ENCODE measurements at regions not wholly inside any gene's neighbourhood (a gene's known extent, or its start where the extent isn't known, plus 50 kb on each side); places are given as distances from the start of the nearest gene placed in this dataset.
"Not testable (repeated sequence)": the region's sequence is repeated elsewhere in the genome, so short reads cannot be mapped to it uniquely, and the experiment has no call there.

- DNase-seq, result no peak
Observed at GRCh38 chr4:179040259-179040658, 1598.0 kb upstream of the AGA start.

GRCh38 chr4:179048839-179049453, 1606.7 kb upstream of the AGA start:
- no peak for DNase-seq

GRCh38 chr4:179051206-179051605, 1609.0 kb upstream of the AGA start:
- no peak for DNase-seq

GRCh38 chr4:179059396-179059795, 1617.2 kb upstream of the AGA start:
- no peak for DNase-seq

- DNase-seq, result not testable (repeated sequence)
Observed at GRCh38 chr4:179066254-179066653, 1624.0 kb upstream of the AGA start.

GRCh38 chr4:179071131-179071530, 1628.9 kb upstream of the AGA start:
- no peak for DNase-seq

GRCh38 chr4:179076865-179077264, 1634.6 kb upstream of the AGA start:
- DNase-seq, result no peak

- DNase-seq, result peak; percentile 3
Observed at GRCh38 chr4:179095585-179096221, 1653.5 kb upstream of the AGA start.

- no peak for DNase-seq
Observed at GRCh38 chr4:179097741-179098140, 1655.5 kb upstream of the AGA start.

GRCh38 chr4:179110356-179110755, 1668.1 kb upstream of the AGA start:
- DNase-seq, result peak; percentile 70

GRCh38 chr4:179110816-179111215, 1668.6 kb upstream of the AGA start:
- no peak for DNase-seq

GRCh38 chr4:179112441-179113170, 1670.4 kb upstream of the AGA start:
- DNase-seq, result no peak

GRCh38 chr4:179114615-179115014, 1672.4 kb upstream of the AGA start:
- no peak for DNase-seq

- DNase-seq, result no peak
Observed at GRCh38 chr4:179116011-179116410, 1673.8 kb upstream of the AGA start.

GRCh38 chr4:179116581-179116980, 1674.3 kb upstream of the AGA start:
- no peak for DNase-seq

GRCh38 chr4:179123084-179123483, 1680.8 kb upstream of the AGA start:
- no peak for DNase-seq

- DNase-seq, result no peak
Observed at GRCh38 chr4:179124419-179124818, 1682.2 kb upstream of the AGA start.

GRCh38 chr4:179124957-179125356, 1682.7 kb upstream of the AGA start:
- no peak for DNase-seq

- DNase-seq, result no peak
Observed at GRCh38 chr4:179125870-179126269, 1683.6 kb upstream of the AGA start.

GRCh38 chr4:179128299-179128698, 1686.1 kb upstream of the AGA start:
- no peak for DNase-seq

- no peak for DNase-seq
Observed at GRCh38 chr4:179130122-179130714, 1688.0 kb upstream of the AGA start.

- no peak for DNase-seq
Observed at GRCh38 chr4:179145746-179146525, 1703.7 kb upstream of the AGA start.

- DNase-seq, result no peak
Observed at GRCh38 chr4:179151770-179152169, 1709.5 kb upstream of the AGA start.

Data from amniotic stem cell (primary cell).